DMS153 (cell line): ENCODE measurements at regions not wholly inside any gene's neighbourhood (a gene's known extent, or its start where the extent isn't known, plus 50 kb on each side); places are given as distances from the start of the nearest gene placed in this dataset.

ENCODE experiments used
- DNase-seq: peaks from one replicate; lab custom pipeline; 2025; lab: John Stamatoyannopoulos, UW

GRCh38 chr13:30359991-30360390 is 52.6 kb upstream of the KATNAL1 start:
- no peak for DNase-seq

DNA sequence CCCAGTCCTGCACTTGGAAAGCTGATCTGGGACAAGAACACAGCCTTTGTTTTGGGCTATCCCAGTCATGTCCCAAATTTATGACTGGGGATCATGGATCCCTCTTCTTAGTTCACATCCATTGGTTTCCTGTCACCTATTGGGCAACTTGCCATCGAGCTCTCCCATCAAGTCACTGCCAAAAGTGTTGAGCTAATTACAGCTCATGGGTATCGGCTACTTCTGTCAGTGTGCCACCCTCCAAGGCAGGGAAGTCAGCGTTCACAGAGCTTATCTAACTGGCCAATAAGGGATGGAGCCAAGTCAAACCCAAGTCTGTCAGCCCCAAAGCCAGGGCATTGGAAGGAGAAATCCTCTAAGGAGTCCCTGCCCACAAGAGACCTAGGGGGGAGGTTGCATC is 53.2 kb upstream of the KATNAL1 start:
- DNase-seq = no peak

GRCh38 chr13:30362005-30362788 is 54.8 kb upstream of the KATNAL1 start:
- no peak for DNase-seq

GRCh38 chr13:30362869-30363268 is 55.5 kb upstream of the KATNAL1 start:
- DNase-seq = no peak

GRCh38 chr13:30363725-30364124 is 56.4 kb upstream of the KATNAL1 start:
- DNase-seq = no peak

DNA sequence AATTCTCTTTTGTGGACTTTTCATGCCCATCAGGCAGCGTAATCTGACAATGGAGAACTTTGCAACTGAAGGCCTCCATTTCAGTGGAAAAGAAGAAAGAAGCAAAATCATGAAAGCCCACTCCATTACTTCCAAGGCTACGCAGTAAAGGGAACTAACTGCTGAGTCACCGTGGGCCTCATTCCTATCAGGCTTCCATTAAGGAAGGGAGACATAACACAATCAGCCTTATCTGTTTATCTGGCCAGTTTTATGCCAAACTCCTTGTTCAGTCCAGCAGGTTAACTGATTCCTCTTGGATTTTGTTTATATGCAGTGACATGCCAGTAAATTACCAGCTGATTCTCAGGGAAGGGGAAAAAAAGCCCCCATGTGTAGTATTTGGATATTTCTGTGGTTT is 56.8 kb upstream of the KATNAL1 start:
- DNase-seq = no peak

DNA sequence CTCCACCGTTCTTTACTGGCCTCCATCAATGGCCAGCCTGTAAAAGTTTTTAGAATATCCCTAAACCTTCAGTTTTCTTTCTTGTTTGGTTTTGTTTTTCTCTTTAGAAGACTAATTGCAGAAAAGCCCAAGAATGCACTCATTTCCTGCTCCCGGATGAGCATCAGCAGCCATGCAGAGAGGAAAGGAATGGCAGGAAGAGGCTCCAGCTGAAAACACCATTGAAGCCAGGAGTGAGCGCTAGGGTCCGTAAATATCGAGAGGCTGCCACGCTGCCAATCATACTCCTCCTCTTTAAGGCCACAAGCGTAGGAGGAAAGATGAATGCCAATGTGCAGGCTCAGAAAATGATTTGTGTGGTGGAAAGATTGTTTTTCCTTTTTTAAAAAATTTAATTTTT is 57.4 kb upstream of the UBE2L5 start:
- DNase-seq = no peak

DNA sequence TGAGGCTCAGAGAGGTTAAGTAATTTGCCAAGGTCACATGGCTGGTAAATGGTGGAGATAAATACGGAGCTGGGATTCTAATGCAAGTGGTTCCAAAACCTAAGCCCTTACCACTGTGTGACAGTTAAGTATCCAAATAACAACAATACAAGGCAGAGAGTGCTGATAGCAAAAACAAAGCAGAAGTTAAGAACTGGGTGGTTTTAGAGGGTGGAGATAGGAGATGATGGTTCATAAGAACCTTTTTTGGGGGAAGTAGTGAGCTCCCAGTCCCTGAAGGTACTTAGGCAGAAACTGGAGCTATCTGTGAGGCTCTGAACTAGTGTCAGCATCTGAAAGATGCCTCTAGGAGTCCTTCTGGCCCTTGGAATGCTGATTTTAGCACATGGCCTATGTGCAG is 56.2 kb upstream of the UBE2L5 start:
- DNase-seq = no peak

- DNase-seq = no peak
Observed at GRCh38 chr13:30367296-30367695, 55.0 kb upstream of the UBE2L5 start.

DNA sequence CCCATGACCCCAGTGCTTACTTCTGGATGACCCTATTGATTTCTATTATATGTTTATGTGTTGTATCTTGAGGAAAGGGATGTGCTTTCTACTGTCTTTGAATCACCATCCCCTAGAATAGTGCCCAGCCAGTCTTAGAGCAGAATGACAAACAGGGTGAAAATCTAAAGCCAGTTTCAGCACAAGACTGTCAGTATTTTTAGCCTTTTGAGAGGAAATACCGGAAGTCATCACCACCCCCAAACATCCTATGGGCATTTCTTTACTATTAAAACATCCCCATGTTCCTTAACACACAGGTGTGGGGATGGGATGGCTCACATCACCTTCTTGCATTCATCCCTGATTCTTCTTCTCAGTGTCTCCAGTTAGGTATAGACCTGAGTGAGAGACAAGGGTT is 52.1 kb upstream of the UBE2L5 start:
- DNase-seq = no peak

GRCh38 chr13:30370916-30371521 is 51.3 kb upstream of the UBE2L5 start:
- no peak for DNase-seq

GRCh38 chr13:30371649-30372265 is 50.5 kb upstream of the UBE2L5 start:
- DNase-seq = peak; percentile 69
